HepG2 (cell line): ENCODE measurements at regions not wholly inside any gene's neighbourhood (a gene's known extent, or its start where the extent isn't known, plus 50 kb on each side); places are given as distances from the start of the nearest gene placed in this dataset.
A peak's percentile ranks its signal among the peaks of the same experiment; 100 is the strongest.
"Not testable (repeated sequence)": the region's sequence is repeated elsewhere in the genome, so short reads cannot be mapped to it uniquely, and the experiment has no call there.

Experiments used
- ATAC-seq: fragments of 200-7000 bp; cut with Tn5 transposase; 3 replicates; pipeline ENCODE4 v1.9.1; 2020; ENCODE audit warnings: mild to moderate bottlenecking, moderate library complexity
- BruUV-seq: library from RNA; stranded (reverse); fragments of 400-500 nt; replicated peaks from 2 replicates; lab custom pipeline; 2021; lab: Mats Ljungman, UMichigan
- CTCF ChIA-PET: fragments of 300-600 bp; formaldehyde crosslinking; extraction: SDS; loops from one replicate; lab custom pipeline; 2021; ENCODE audit warnings: low total read pairs, inconsistent platforms, low intra/inter-chr PET ratio; lab: Yijun Ruan, JAX
- POLR2A ChIA-PET: fragments of 350-600 bp; sonication (Branson Sonifier 250); formaldehyde crosslinking; loops from one replicate; lab custom pipeline; 2020; ENCODE audit warnings: antibody characterized with exemption, inconsistent platforms; lab: Yijun Ruan, JAX
- DNase-seq: peaks from one replicate; pipeline ENCODE4 v3.0.0-alpha.2; 2015; ENCODE audit warnings: low spot score
- FAIRE-seq: peaks from 3 replicates; lab custom pipeline; 2011; peaks lifted over from hg19 to GRCh38; lab: Jason Lieb, UNC
- H2AFZ ChIP-seq: one replicate; pipeline ENCODE4 v1.6.1; 2011; ENCODE audit warnings: low read length, inconsistent platforms
- H3K27ac ChIP-seq: fragments of 300-600 bp; 3 replicates; pipeline ENCODE4 v1.8.0; 2011; ENCODE audit warnings: mixed run types, mild to moderate bottlenecking, mixed read lengths, low read length, inconsistent platforms; ENCODE audit not compliant: insufficient read depth; ENCODE audit errors: extremely low read length
- H3K27me3 ChIP-seq, 2 experiments: fragments of 200-600 bp in 1 of 2; 2 replicates in 1 of 2; 3 replicates in 1 of 2; pipeline versions ENCODE4 v1.6.0 to v1.8.0; 2011; ENCODE audit warnings: low read length in 2 of 2, mild to moderate bottlenecking in 2 of 2, moderate library complexity in 2 of 2, inconsistent platforms in 1 of 2; ENCODE audit not compliant: insufficient read depth in 2 of 2, control insufficient read depth in 1 of 2
- H3K36me3 ChIP-seq, 2 experiments: fragments of 200-600 bp in 1 of 2; replicated peaks in 1 of 2; 2 replicates in 1 of 2; 3 replicates in 1 of 2; pipeline versions ENCODE4 v1.5.1 to v1.8.0; 2011; ENCODE audit warnings: low read length in 2 of 2, inconsistent platforms in 1 of 2; ENCODE audit not compliant: insufficient read depth in 2 of 2, control insufficient read depth in 1 of 2
- H3K4me1 ChIP-seq: 2 replicates; pipeline ENCODE4 v1.5.1; 2012; ENCODE audit warnings: low read length, inconsistent platforms; ENCODE audit not compliant: insufficient read depth
- H3K4me2 ChIP-seq: 2 replicates; pipeline ENCODE4 v1.6.0; 2011; ENCODE audit warnings: low read depth, low read length, inconsistent platforms
- H3K4me3 ChIP-seq, 3 experiments: fragments of 200-600 bp in 1 of 3; sonication (generic), shearing (Covaris generic) in 1 of 3; replicated peaks in 1 of 3; 2 replicates each; pipeline ENCODE4 v1.5.1; 2011 to 2016; ENCODE audit warnings: low read length in 3 of 3, inconsistent platforms in 2 of 3, low read depth in 2 of 3, mild to moderate bottlenecking in 2 of 3, control low read depth in 1 of 3, mixed read lengths in 1 of 3; ENCODE audit not compliant: insufficient read depth in 1 of 3
- H3K79me2 ChIP-seq: one replicate; pipeline ENCODE4 v1.6.1; 2011; ENCODE audit warnings: low read length, inconsistent platforms; ENCODE audit not compliant: insufficient read depth
- H3K9ac ChIP-seq: 2 replicates; pipeline ENCODE4 v1.6.0; 2011; ENCODE audit warnings: mild to moderate bottlenecking, low read depth, low read length, inconsistent platforms; ENCODE audit not compliant: insufficient read depth
- H3K9me3 ChIP-seq: 2 replicates; pipeline ENCODE4 v1.5.1; 2012; ENCODE audit warnings: mild to moderate bottlenecking, low read length
- H4K20me1 ChIP-seq: 2 replicates; pipeline ENCODE4 v1.6.0; 2011; ENCODE audit warnings: inconsistent platforms, mild to moderate bottlenecking, low read length, moderate library complexity; ENCODE audit not compliant: insufficient read depth
- ADNP ChIP-seq: sonication (generic); formaldehyde crosslinking; IDR thresholded peaks from 2 replicates; pipeline ENCODE4 v1.4.0; 2020; ENCODE audit warnings: missing genetic modification reagents
- CENPT ChIP-seq: sonication (generic); formaldehyde crosslinking; IDR thresholded peaks from 2 replicates; pipeline ENCODE4 v1.8.0; 2022; ENCODE audit warnings: low read depth, mild to moderate bottlenecking, moderate library complexity, missing genetic modification reagents
- HNRNPL ChIP-seq: fragments of 200-400 bp; formaldehyde crosslinking; IDR thresholded peaks from 2 replicates; pipeline ENCODE4 v1.6.1; 2017; ENCODE audit warnings: mild to moderate bottlenecking, low read depth, low read length
- HOXA9 ChIP-seq: sonication (generic); formaldehyde crosslinking; IDR thresholded peaks from 2 replicates; pipeline ENCODE4 v1.8.1; 2022; ENCODE audit warnings: missing genetic modification reagents, mild to moderate bottlenecking, moderate library complexity, borderline replicate concordance
- IRX3 ChIP-seq: sonication (generic); formaldehyde crosslinking; IDR thresholded peaks from 2 replicates; pipeline ENCODE4 v1.8.1; 2023; ENCODE audit warnings: mild to moderate bottlenecking, low read depth, missing genetic modification reagents, borderline replicate concordance
- KMT2B ChIP-seq: IDR thresholded peaks from 2 replicates; pipeline ENCODE4 v1.6.1; 2016; ENCODE audit warnings: missing genetic modification reagents, missing compliant biosample characterization
- NFRKB ChIP-seq: fragments of 450-650 bp; IDR thresholded peaks from 2 replicates; pipeline ENCODE4 v1.6.1; 2017
- PITX1 ChIP-seq: sonication (generic); formaldehyde crosslinking; IDR thresholded peaks from 2 replicates; pipeline ENCODE4 v1.5.1; 2020; ENCODE audit warnings: mild to moderate bottlenecking, missing genetic modification reagents
- SP2 ChIP-seq: sonication (generic); formaldehyde crosslinking; IDR thresholded peaks from 2 replicates; pipeline ENCODE4 v1.5.1; 2020; ENCODE audit warnings: mild to moderate bottlenecking, missing genetic modification reagents
- STAG1 ChIP-seq: sonication (generic); formaldehyde crosslinking; IDR thresholded peaks from 2 replicates; pipeline ENCODE4 v1.4.0; 2020; ENCODE audit warnings: missing genetic modification reagents
- ZFX ChIP-seq: sonication (generic); formaldehyde crosslinking; IDR thresholded peaks from 2 replicates; pipeline ENCODE4 v1.4.0; 2020; ENCODE audit warnings: mild to moderate bottlenecking, low read depth, missing genetic modification reagents, moderate library complexity
- WGBS: methylation state at CpG from one replicate; pipeline ENCODE4 v1.1.6; 2017; ENCODE audit warnings: low lambda C conversion rate; 5-methylcytosine and 5-hydroxymethylcytosine counted together
- in situ Hi-C: cut with HindIII; loops from 2 replicates; pipeline ENCODE4 v1.10.0; 2017; ENCODE audit warnings: low pct_unique_long_range_greater_than_20kb; ENCODE audit not compliant: extremely low pct_ligation_motif_present
- intact Hi-C: fragments of 100-400 bp; cut with micrococcal nuclease; formaldehyde crosslinking; loops from one replicate; pipeline ENCODE4 v1.10.0; 2022; ENCODE audit not compliant: unreplicated experiment
- TF ChIP-seq, protein P1 (sequence below): sonication (generic); formaldehyde crosslinking; IDR thresholded peaks from 2 replicates; pipeline ENCODE4 v1.5.0; 2020; ENCODE audit warnings: mild to moderate bottlenecking, missing genetic modification reagents, moderate library complexity
- TF ChIP-seq, protein P2 (sequence below): IDR thresholded peaks from 2 replicates; pipeline ENCODE4 v1.6.1; 2016; ENCODE audit warnings: missing compliant biosample characterization, missing genetic modification reagents, borderline replicate concordance
- TF ChIP-seq, protein P3 (sequence below): sonication (generic); formaldehyde crosslinking; IDR thresholded peaks from 2 replicates; pipeline ENCODE4 v1.9.0; 2022; ENCODE audit warnings: low read depth, missing genetic modification reagents

DNA sequence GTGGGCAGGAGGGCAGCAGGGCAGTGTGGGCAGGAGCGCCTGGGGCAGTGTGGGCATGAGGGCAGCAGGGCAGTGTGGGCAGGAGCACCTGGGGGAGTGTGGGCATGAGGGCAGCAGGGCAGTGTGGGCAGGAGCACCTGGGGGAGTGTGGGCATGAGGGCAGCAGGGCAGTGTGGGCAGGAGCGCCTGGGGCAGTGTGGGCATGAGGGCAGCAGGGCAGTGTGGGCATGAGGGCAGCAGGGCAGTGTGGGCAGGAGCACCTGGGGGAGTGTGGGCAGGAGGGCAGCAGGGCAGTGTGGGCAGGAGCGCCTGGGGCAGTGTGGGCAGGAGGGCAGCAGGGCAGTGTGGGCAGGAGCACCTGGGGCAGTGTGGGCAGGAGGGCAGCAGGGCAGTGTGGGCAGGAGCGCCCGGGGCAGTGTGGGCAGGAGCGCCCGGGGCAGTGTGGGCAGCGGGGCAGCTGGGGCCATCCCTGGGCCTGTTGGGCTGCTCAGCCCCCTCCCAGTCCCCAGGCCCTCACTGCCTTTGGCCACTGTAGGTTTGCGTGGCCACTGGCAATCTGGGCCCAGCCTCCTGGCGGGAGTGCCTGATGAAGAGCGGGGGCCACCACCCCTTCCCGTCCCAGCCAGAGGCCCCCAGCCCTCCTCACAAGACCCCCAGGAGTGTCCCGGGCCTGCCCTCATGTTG lies 52.7 kb upstream of the NOTCH1 start:
- H3K9me3 ChIP-seq, ATAC-seq, H3K27ac ChIP-seq, FAIRE-seq, H3K36me3 ChIP-seq, H2AFZ ChIP-seq, in situ Hi-C loops, intact Hi-C loops, H3K4me2 ChIP-seq, DNase-seq, POLR2A ChIA-PET, BruUV-seq, H4K20me1 ChIP-seq, H3K9ac ChIP-seq, H3K79me2 ChIP-seq, H3K4me3 ChIP-seq: not testable (repeated sequence)
- CTCF ChIA-PET: interaction anchor here (1.2 kb wide), 1 partner anchor 32 kb away, joined by 5 read pairs; no protein-coding TSS in a partner anchor
- Histone ChIP-seq H3K27me3 (peaks cover 12 to 84% of the 10 kb centered on the region in 2 experiments), H3K4me1 (peaks cover 26% of the 10 kb centered on the region)
- peak; percentile 95 for TF ChIP-seq HNRNPL
- 83% methylated on average over 1 of the region's 13 CpGs for WGBS

DNA sequence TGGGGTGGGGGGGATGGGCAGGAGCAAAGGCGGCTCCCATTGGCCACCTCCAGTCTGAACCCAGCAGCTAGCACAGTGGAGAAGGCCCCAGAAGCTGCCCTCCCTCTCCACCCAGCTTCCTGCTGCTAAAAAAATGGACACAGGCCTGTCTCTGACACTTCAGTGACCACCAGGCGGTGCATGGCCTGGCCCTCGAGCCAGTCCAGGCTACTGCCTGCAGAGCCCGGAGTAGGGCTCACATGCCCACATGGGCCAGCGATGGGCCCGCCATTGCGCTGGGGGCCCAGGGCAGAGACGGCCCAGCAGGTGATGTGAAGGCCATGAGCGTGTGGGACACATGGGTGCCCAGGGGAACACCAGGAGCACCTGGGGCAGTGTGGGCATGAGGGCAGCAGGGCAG lies 52.1 kb upstream of the NOTCH1 start:
- ChIA-PET CTCF (interaction anchor here (1.2 kb wide), 1 partner anchor 33 kb away, joined by 5 read pairs; no protein-coding TSS in a partner anchor), POLR2A (no interaction called here)
- H3K9me3 ChIP-seq: no peaks in the 10 kb centered on the region
- in situ Hi-C loops: no loop called here
- H3K4me1 ChIP-seq: peaks cover 26% of the 10 kb centered on the region
- no peak overlapping the region for H2AFZ ChIP-seq
- peaks cover 8% of the 10 kb centered on the region for H4K20me1 ChIP-seq
- 62% methylated on average over 4 of the region's 9 CpGs for WGBS
- no peak overlapping the region for H3K27ac ChIP-seq
- no peak overlapping the region for H3K4me3 ChIP-seq
- intact Hi-C loops: no loop called here
- no peak overlapping the region for H3K9ac ChIP-seq
- ATAC-seq (peak; percentile 70), FAIRE-seq (no peak), DNase-seq (no peak)
- H3K36me3 ChIP-seq: no peaks in the 10 kb centered on the region
- BruUV-seq: no TSS peak
- no peak overlapping the region for H3K4me2 ChIP-seq
- H3K27me3 ChIP-seq: peaks cover 9 to 84% of the 10 kb centered on the region in 2 experiments
- no peaks in the 10 kb centered on the region for H3K79me2 ChIP-seq
- TF ChIP-seq HOXA9 (CRISPR knock-in tag) (no peak), STAG1 (CRISPR knock-in tag) (peak; percentile 48), NFRKB (no peak), PITX1 (CRISPR knock-in tag) (no peak), ZFX (CRISPR knock-in tag) (0 out of 2 replicates have a peak, but pooled peaks have one; percentile 41), IRX3 (CRISPR knock-in tag) (no peak), SP2 (CRISPR knock-in tag) (no peak), KMT2B (CRISPR knock-in tag) (no peak), ADNP (no peak), CENPT (no peak)
- TF ChIP-seq, protein P1, sequence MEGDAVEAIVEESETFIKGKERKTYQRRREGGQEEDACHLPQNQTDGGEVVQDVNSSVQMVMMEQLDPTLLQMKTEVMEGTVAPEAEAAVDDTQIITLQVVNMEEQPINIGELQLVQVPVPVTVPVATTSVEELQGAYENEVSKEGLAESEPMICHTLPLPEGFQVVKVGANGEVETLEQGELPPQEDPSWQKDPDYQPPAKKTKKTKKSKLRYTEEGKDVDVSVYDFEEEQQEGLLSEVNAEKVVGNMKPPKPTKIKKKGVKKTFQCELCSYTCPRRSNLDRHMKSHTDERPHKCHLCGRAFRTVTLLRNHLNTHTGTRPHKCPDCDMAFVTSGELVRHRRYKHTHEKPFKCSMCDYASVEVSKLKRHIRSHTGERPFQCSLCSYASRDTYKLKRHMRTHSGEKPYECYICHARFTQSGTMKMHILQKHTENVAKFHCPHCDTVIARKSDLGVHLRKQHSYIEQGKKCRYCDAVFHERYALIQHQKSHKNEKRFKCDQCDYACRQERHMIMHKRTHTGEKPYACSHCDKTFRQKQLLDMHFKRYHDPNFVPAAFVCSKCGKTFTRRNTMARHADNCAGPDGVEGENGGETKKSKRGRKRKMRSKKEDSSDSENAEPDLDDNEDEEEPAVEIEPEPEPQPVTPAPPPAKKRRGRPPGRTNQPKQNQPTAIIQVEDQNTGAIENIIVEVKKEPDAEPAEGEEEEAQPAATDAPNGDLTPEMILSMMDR: peak; percentile 60
- TF ChIP-seq, protein P2, sequence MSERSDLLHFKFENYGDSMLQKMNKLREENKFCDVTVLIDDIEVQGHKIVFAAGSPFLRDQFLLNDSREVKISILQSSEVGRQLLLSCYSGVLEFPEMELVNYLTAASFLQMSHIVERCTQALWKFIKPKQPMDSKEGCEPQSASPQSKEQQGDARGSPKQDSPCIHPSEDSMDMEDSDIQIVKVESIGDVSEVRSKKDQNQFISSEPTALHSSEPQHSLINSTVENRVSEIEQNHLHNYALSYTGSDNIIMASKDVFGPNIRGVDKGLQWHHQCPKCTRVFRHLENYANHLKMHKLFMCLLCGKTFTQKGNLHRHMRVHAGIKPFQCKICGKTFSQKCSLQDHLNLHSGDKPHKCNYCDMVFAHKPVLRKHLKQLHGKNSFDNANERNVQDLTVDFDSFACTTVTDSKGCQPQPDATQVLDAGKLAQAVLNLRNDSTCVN: no peak
- TF ChIP-seq, protein P3, sequence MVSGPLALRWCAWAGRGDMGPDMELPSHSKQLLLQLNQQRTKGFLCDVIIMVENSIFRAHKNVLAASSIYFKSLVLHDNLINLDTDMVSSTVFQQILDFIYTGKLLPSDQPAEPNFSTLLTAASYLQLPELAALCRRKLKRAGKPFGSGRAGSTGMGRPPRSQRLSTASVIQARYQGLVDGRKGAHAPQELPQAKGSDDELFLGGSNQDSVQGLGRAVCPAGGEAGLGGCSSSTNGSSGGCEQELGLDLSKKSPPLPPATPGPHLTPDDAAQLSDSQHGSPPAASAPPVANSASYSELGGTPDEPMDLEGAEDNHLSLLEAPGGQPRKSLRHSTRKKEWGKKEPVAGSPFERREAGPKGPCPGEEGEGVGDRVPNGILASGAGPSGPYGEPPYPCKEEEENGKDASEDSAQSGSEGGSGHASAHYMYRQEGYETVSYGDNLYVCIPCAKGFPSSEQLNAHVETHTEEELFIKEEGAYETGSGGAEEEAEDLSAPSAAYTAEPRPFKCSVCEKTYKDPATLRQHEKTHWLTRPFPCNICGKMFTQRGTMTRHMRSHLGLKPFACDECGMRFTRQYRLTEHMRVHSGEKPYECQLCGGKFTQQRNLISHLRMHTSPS (CRISPR knock-in tag): 0 out of 2 replicates have a peak, but pooled peaks have one; percentile 19
